ENCODE measurements at regions not wholly inside any gene's neighbourhood (a gene's known extent, or its start where the extent isn't known, plus 50 kb on each side); places are given as distances from the start of the nearest gene placed in this dataset.
"Not testable (repeated sequence)": the region's sequence is repeated elsewhere in the genome, so short reads cannot be mapped to it uniquely, and the experiment has no call there.

DNA sequence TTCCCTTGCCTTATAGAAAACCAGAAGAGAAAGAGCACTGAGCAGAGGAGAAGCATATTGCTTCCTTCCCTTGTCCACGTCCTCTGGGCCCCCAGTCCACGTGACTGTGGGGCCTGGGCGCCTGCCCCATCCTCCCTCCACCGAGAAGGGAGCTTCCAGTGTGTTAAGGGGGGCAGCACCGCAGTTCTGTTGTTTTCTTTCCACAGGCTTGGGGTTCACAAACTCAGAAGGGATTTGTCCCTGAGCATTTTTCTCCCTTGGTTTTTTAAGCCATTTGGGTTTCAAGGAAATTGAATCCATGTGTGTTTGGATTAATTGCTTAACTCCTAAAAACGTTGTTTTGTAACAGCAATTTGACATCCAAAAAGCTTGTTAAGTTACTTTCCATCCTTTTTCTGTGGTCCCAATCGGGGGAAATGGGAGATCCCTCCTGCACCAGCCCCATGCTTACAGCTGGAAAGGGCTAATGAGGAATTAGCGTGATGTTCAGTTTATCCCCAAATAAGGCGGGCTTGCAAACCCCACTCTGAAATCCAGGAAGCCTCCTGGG lies 347.5 kb upstream of the TNRC6C start:
- no peak for DNase-seq

DNA sequence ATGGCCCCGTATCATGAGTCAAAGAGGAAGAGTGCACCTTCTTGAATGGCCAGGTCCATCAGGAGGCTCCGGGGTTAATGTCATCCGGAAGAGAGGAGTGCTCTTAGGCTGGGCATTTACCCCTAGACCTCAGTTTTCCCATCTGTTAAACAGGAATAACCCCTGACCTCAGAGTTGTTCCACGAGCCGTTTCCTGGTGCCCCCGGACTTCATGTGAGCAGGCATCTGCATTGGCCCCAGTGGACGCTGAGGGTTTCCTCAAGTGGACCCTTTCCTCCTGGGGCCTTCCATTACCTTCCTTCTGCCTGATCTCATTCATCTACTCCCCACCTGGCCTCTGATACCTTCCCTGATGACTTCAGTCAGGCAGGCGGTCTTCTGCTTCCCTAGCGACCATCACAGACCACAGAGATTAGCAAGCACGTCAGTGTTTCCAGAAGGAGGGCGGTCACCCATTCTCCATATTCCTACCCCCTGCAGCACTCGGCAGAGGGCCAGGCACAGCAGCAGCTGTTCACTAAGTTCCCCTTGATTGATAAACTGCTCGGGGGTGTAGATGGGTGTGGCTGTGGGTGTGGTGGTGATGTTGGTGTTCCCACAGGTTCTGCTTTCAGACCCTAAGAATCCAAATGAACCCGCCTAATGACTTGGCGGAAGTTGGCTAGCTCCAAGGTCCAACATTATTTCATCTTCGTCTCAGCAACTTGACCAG lies 346.6 kb upstream of the TNRC6C start:
- DNase-seq = no peak

DNA sequence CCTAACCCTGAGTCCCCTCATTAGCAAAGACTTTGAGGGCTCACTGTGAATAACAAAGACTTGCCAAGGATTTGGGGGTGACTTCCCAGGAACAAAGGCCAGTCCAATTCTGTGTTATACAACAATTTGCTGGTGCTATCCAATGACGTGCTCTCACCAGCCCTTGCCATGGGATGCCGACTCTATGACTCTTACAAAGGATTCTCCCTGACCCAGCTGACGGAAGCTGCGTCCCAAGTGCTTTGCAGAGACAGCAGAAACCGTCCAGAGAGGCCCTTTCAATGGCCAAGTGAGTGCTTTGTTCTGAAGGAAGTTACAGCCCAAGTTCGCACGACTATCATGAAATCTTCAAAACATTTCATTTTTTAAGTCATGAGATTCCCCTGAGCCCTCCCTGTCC lies 345.3 kb upstream of the TNRC6C start:
- DNase-seq = no peak

- no peak for DNase-seq
Observed at GRCh38 chr17:77613627-77614026, 344.9 kb upstream of the TNRC6C start.

GRCh38 chr17:77615703-77616253 lies 342.7 kb upstream of the TNRC6C start:
- no peak for DNase-seq

DNA sequence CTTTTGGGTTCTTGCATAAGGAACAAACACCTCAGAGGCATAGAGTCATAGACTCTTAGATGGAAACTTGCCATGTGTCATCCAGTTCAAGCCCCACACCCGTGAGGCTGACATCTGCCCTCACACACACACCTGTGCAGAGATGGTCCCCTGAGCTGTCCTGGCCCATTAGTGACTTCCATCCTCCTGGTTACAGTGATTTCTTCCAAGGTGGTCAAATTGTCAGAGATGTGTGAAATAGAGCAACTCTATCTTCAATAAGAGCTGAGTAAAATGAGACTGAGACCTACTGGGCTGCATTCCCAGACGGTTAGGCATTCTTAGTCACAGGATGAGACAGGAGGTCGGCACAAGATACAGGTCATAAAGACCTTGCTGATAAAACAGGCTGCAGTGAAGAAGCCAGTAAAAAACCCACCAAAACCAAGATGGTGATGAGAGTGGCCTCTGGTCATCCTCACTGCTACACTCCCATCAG lies 342.2 kb upstream of the TNRC6C start:
- DNase-seq = no peak

DNA sequence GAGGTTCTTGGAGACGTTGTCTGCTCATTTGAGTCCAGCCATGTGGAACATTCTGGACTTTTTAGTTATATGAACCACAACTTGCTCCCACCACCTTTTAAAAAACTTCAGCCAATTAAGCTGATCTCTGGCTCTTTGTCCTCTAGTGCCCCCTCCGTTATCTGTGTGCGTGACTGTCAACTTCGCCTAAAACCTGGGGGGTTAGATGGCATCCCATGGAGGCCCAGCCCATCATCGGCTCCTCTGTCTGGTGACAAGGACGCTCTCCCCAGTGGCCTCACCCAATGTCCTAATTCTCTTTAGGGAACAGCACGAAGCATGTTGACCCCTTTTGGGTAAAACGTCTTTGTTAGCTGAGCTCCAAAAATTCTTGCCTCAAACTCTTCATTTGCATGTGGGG lies 341.0 kb upstream of the TNRC6C start:
- no peak for DNase-seq

- no peak for DNase-seq
Observed at GRCh38 chr17:77618173-77618572, 340.3 kb upstream of the TNRC6C start.

DNA sequence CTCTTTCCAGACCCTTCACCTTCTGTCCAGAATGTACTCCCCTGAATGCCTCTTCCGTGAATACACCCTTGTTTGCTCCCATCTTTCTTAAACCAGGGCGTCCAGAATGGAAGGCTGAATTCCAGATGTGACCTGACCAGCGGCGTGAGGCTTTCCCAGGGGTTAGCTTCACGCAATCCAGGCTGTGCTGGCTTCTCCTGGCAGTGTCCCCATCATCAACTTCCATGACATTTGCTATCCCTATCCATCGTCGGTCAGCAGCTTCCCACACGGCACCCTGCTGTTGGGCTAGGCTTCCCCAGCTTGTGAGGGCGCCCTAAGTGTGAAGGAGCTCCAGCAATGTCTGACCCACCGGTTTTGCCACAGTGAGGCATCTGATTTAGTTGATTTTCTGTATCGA lies 339.8 kb upstream of the TNRC6C start:
- no peak for DNase-seq

DNA sequence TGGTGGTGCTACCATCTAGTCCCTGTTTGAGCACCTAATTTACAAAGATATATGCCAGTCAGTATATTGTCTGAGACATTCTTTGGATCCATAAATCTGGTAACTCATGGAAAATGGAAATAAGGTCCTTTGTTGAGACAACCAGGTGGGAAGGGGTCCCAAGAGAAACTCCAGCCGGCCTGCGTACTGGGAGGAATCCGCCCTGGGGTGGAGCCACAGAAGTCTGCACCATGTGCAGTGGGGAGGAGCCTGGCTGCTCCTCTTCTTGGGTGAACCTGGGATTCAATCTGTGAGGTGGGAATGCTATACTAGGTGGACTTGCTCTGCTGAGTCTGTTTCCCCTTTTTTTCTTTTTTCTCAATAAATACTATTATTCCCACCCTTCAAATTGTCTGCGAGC lies 339.2 kb upstream of the TNRC6C start:
- DNase-seq = no peak

GRCh38 chr17:77619851-77620250 lies 338.7 kb upstream of the TNRC6C start:
- DNase-seq = no peak

- no peak for DNase-seq
Observed at GRCh38 chr17:77620282-77620681, 338.2 kb upstream of the TNRC6C start.

GRCh38 chr17:77622084-77622483 lies 336.4 kb upstream of the TNRC6C start:
- DNase-seq = not testable (repeated sequence)

DNA sequence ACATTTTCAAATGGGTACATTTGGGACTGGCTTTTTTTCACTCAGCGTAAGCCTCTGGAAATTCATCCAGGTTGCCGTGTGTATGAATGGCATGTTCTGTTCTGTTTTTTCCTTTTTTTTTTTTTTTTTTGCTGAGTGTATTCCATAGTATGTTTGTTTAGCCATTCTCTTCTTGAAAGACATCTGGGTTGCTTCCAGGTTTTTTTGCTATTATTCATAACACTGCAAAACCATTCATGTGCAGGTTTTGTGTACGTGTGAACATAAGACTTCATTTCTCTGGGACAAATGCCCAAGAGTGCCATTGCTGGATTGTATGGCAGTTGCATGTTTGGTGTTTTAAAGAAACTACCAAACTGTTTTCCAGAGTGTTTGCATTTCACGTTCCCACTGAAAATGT lies 335.9 kb upstream of the TNRC6C start:
- DNase-seq = no peak

DNA sequence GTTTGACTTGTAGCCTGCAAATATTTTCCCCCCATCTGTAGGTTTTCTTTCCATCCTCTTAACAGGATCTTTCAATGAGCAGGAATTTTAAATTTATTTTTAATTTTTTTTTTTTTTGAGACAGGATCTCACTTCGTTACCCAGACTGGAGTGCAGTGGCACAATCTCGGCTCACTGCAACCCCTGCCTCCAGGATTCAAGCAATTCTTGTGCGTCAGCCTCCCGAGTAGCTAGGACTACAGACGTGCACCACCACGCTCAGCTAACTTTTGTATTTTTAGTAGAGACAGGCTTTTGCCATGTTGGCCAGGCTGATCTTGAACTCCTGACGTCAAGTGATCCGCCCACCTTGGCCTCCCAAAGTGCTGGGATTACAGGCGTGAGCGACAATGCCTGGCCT lies 335.2 kb upstream of the TNRC6C start:
- DNase-seq = not testable (repeated sequence)

- DNase-seq = no peak
Observed at GRCh38 chr17:77628035-77628434, 330.5 kb upstream of the TNRC6C start.

GRCh38 chr17:77629284-77629683 lies 329.2 kb upstream of the TNRC6C start:
- not testable (repeated sequence) for DNase-seq

DNA sequence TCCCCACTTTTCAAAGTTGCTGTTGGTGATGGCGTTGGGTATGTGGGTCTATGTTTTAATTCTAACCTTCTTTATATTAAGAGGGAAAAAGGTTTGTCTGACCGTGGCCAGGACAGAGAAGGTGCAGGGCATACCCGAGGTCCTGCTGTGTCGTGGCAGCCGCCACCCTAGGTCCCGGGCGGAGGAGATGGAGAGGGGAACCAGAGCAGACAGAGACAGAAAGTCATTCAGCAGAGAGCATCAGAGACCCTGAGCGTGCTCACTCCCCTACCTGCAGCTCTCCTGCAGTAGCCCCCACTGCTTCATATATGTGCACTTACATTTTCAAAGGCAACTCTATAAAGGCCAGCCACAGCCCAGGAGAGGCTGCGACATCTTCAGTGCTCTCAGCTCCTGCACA lies 327.2 kb upstream of the TNRC6C start:
- DNase-seq = no peak

DNA sequence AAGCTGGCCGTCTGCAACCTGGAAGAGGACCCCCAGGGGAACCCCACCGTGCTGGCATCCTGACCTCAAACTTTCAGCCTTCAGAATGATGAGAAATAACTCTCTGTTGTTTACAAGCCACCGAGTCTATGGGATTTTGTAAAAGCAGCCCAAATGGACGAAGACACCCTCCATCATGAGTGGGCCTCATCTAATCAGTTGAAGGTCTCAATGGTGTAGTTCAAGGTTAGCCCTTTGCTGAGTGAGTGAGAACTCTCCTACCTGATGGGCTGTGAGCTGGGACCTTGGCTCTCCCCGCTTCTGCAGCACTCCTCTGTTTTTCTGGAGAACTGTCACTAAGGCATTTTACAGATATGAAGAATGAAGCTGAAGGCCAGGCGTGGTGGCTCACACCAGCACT lies 325.9 kb upstream of the TNRC6C start:
- no peak for DNase-seq

- no peak for DNase-seq
Observed at GRCh38 chr17:77634710-77635109, 323.8 kb upstream of the TNRC6C start.

GRCh38 chr17:77635176-77635575 lies 323.3 kb upstream of the TNRC6C start:
- no peak for DNase-seq

DNA sequence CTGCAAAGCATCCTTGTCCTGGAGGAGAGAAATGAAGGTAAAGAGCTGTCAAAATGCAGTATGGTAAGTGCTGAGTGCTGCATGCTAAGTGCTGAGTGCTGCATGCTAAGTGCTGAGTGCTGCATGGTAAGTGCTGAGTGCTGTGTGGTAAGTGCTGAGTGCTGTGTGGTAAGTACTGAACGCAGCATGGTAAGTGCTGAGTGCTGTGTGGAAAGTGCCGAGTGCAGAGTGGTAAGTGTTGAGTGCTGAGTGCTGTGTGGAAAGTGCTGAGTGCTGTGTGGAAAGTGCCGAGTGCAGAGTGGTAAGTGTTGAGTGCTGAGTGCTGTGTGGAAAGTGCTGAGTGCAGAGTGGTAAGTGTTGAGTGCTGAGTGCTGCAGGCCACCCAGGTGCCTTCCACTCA lies 322.7 kb upstream of the TNRC6C start:
- not testable (repeated sequence) for DNase-seq

DNA sequence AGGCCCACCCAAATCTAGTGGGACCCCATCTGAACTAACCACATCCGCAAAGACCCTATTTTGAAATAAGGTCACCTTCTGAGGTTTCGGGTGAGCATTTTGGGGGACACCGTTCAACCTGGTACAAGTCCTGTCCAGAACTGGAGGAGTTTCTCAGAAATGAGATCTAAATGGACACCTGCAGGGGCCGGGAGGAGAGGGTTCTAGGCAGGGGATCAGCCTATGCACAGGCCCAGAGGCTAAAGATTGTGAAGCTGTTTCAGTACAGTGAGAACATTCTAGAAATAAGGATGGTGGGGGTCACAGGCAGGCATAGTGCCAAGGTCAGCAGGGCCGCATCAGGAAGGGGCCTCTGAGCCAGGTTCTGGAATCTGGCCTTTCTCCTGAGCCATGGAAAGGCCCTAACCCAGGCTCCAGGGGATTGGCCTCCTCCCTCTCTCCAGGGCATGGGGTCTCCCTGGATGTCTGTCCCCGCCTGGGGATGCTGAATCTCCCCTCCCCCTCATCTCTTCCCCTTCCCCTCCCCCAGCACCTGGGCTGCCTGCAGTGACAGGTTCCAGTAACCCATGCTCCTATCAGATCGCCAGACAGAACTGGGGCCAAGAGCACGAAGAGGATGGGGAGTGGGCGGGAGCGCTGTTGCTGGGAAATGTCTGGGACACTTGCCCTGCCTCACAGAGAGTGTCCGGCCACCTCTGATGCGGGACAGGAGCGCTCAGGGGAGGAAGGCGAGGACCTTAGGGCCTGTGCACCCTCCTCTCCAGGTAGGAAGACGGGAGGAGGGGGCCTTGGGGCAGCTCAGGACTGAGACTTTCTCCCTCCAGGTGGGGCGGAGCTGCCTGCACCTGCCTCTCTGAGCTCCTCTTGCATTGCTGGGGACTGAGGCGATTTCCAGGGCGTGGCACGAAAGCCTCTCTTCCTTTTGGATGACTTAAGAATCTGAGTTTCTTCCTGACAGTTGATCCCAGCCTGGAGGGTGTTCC lies 321.4 kb upstream of the TNRC6C start:
- DNase-seq = no peak

All from CD4-positive, alpha-beta T cell treated with Interleukin-21 for 1 hour (primary cell).